GM19238 (cell line): ENCODE measurements at regions not wholly inside any gene's neighbourhood (a gene's known extent, or its start where the extent isn't known, plus 50 kb on each side); places are given as distances from the start of the nearest gene placed in this dataset.
A peak's percentile ranks its signal among the peaks of the same experiment; 100 is the strongest.

Source experiments
- DNase-seq: peaks from one replicate; pipeline ENCODE4 v3.0.0; 2011; ENCODE audit warnings: low spot score; ENCODE audit not compliant: insufficient read length

DNA sequence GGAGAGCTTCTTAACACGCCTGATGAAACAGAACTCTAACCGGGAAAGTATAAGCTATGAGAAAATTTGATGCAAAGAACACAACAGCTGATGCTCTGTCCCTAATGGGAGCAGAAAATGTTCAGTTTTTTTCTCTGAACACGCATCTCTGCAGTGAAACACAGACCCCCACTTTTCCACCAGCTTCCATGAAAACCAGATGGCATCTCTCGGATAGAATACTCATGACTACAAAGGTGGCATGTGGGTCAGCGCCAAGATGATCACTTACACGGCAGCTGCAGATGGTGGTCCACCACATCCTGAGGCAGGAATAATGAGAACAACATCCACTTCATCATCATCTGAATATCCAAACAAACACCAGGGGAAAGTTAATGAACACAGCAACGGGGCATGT, 85.2 kb upstream of the CNR1 start:
- DNase-seq: no peak

DNA sequence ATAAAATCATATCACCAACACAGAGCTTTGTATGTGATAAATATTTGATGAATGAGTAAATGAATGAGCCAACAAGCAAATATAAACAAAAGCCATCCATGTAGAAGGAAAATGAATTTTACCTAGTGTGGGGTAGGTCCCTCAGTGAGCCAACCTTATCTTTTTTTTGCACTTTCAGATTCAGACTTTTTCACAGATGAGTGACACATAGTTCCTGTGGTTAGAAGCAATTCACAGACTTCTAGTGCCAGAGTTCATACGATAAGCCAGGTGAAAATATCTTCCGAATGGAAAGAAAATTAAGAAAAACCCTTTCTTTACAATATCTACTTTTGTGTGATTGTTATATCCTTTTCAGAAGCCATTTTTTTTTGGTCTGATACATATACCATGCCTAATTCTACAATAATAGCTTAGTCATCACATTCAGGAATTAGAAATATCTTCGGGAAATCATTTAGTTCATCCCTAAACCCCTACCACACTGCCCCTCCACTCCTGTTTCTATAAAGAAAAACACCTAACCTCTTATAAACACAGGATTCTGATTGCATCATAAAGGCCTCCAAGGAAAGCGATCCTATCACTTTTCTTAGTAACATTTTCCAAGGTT, 82.7 kb upstream of the CNR1 start:
- no peak for DNase-seq

DNA sequence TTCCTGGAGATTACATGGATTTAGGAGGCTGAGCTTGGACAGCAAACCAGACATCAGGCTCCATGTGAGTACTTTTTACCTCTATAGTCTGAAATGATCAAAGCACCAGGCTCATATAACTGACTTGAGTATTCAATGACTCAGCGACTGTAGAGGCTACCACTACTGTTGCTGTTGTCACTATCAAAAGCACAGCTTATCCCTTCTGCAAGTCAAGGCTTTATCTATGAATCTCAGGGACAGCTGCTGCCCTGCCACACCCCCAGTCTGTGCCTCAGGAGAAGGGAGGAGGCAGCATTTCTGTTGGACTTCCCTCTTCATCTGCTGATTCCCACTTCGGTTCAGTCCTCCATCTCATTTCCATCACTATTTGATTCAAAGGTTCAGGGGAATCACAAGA, 80.5 kb upstream of the CNR1 start:
- no peak for DNase-seq

DNA sequence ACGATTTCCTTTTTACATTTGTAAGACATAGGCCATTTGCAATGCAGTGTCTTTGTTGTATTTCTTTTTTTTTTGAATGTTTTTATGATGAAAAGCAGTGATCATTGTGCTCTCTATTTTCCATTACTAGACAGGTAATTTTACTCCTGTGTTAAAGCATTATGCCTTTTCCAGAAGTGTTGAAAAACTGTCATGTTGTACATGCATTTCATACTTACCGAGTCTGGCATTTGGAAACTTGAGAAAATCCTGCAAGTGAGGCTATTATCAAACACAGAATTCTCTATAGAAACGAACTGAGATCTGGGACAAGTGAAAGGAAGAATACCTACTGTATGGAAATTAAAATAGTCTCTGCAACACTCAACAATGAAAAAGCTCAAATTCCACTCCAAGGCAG, 78.6 kb upstream of the CNR1 start:
- DNase-seq: no peak

DNA sequence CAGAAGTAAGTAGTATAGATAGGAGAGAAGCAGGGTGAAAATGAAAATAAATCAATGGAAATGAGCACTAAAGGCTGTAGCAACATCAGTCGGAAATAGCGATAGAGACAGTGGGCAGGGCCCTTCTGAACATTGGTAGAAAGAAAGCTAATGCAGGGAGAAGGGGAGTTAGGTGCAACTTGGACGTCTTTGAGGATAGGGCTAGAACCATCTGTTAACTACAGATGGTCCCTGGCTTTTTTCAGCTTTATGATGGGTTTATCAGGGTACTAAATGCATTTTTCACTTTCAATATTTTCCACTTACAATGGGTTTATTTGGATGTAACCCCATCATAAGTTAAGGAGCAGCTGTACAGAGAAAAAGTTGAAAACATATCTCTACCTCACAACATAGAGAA, 72.8 kb upstream of the CNR1 start:
- no peak for DNase-seq

DNA sequence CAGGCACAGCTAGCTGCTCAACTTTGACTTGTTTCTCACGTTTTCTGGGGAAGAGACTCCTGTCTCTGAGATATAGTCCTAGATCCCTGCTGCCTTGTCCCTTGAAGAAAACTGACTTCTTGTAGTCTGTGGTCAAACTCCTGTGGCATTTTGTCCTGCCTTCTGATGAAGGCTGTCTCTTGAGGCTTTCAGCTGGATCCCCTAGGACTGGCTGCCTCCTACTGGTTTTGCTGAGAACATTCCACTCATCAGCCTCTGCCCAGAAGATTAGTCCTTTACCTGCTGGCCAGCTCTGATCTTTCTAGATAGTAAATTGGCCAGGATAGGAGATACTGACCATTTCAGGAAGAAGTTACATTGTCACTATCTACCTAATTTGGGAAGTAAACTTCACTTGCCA, 71.9 kb upstream of the CNR1 start:
- peak; percentile 31 for DNase-seq

DNA sequence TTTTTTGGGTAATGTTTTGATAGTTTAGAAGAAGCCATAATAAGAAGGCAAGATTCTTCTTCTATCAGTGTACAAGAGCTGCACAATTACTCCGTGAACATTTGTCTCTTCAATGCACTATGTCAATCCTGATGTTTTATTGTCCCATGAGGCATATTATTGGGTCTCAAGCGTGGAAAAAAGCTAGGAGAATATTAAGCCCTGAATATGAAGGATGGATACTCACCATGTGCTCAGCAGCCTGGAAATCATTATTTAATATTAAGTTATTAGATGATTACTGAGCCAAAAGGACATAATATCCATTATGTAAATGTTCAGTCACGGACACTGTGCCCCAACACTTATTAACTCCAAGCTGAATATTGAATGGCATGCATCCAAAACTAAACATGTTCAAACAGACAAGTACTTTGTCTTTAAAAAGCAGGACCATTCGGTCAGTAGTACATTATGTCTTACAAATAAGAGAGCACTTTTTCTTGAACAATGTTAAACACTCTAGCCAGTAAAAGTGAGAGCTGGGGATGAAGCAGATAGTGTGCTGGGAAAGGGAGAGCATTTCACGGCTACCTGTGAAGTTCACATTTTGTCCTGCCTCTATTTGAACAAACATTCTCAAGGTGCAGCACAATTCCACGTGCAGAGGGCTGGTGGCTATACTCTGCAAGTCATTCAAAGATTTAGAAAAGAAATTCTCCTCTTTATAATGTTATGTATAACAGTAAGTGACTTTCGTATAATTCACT, 70.6 kb upstream of the CNR1 start:
- no peak for DNase-seq

DNA sequence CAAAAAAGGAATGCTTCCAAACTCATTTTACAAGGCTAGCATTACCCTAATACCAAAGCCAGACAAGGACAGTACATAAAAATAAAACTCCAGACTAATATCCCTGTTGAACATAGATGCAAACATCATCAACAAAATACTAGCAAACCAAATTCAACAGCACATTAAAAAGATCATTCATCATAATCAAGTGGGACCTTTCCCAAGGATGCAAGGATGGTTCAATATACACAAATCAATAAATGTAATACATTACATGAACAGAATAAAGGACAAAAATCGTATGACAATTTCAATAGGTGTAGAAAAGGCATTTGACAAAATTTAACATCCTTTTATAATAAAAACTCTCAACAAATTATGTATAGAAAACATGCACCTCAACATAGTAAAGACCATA, 66.6 kb upstream of the CNR1 start:
- DNase-seq: no peak

DNA sequence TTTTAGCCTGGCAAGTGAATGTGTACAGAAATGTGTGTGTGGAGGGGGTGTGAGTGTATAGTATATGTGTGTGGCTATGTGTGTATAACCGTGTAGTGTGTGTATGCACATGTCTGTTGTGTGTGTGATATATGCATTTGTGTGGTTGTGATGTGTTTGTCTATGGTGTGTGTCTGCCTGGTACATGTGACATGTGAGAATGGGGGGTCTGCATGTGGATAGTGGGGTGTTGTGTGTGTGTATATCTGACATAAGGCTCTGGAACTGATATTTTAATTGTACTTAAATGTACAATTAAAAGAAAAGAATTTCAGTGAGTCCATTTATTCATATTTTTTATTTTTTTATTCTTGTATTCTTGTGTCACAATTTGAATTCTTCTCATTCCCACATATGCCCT, 57.2 kb upstream of the CNR1 start:
- DNase-seq: no peak

DNA sequence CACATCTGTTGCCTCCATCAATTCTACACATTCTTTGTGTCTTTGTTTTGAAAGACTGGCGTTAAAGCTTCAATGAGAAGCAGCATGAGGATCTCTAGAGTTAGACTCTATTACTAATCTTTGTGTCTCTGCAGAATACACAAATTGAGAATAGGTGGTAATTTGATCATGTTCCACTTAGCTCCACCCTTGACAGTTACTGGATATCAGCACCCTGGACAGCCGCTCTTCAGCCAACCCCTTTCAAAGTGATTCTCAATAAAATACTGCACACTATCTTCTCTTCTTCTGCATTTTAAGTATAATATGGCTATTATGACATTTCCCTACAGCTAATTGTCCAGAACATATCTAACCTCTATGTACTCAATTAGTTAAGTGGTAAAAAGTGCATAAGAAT, 54.3 kb upstream of the CNR1 start:
- no peak for DNase-seq

DNA sequence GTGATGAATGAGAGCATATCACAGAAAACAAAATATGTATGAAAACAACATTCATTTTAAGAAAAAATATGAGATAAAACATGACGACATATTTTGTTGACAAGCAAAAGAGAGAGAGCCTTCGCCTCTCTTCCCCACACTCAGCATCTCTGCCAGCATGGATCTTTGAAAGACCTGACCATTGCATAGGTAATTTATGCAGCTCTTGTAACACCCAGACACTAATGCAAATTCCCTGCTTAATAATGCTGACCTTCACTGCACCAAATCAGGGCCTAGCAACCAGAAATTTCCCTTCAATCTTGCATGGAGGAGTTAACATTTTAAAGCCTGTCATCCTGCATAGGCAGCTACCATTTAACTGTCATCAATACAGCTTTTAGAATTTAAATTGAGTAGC, 50.0 kb upstream of the CNR1 start:
- no peak for DNase-seq
